ENCODE measurements at regions not wholly inside any gene's neighbourhood (a gene's known extent, or its start where the extent isn't known, plus 50 kb on each side); places are given as distances from the start of the nearest gene placed in this dataset.
"Not testable (repeated sequence)": the region's sequence is repeated elsewhere in the genome, so short reads cannot be mapped to it uniquely, and the experiment has no call there.

GRCh38 chr3:94647131-94647530, 584.3 kb downstream of the NSUN3 start:
- Histone ChIP-seq H3K4me3 (replicated peaks in 1 of 3; ENCODE audit: low read depth in 2 of 3, low read length in 3 of 3) (no peak overlapping the region), H3K4me1 (ENCODE audit: control insufficient read depth in 1 of 2, insufficient read depth in 2 of 2, low read length in 2 of 2) (no peaks in the 10 kb centered on the region), H3K36me3 (replicated peaks in 1 of 2; ENCODE audit: control insufficient read depth in 1 of 2, insufficient read depth in 2 of 2, low read length in 2 of 2) (no peaks in the 10 kb centered on the region), H4K20me1 (ENCODE audit: insufficient read depth, low read length) (no peaks in the 10 kb centered on the region), H3K4me2 (replicated peaks; ENCODE audit: extremely low read depth, low read length, poor library complexity, severe bottlenecking) (no peak overlapping the region), H3K27ac (ENCODE audit: low read depth in 1 of 2, low read length in 2 of 2) (no peak overlapping the region), H3K9me3 (replicated peaks in 1 of 2; ENCODE audit: control insufficient read depth in 1 of 2, insufficient read depth in 1 of 2, low read length in 2 of 2) (peaks cover 11 to 21% of the 10 kb centered on the region in 2 donors), H3K27me3 (ENCODE audit: control insufficient read depth in 2 of 2, insufficient read depth in 2 of 2, low read length in 2 of 2) (no peaks in the 10 kb centered on the region), H3K79me2 (ENCODE audit: insufficient read depth, low read length) (no peaks in the 10 kb centered on the region), H3K9ac (ENCODE audit: insufficient read depth, low read length, poor library complexity, severe bottlenecking) (no peak overlapping the region), H2AFZ (ENCODE audit: insufficient read depth, low read depth, low read length, poor library complexity, severe bottlenecking) (no peak overlapping the region)
- TF ChIP-seq CTCF (IDR thresholded peaks at IDR 0.05): no peak
- intact Hi-C loops (cut with micrococcal nuclease): no loop called here
- WGBS (ENCODE audit: insufficient coverage): no CpG with 5 or more reads among the region's 3 CpGs
- Mint-ChIP-seq H3K36me3 (no peaks in the 10 kb centered on the region), H3K9me3 (peaks cover 6 to 19% (median 12%) of the 10 kb centered on the region in 7 donors), H3K4me1 (no peaks in the 10 kb centered on the region), H3K27me3 (ENCODE audit: low read depth in 3 of 3) (peaks cover 0 to 2% (median 0%) of the 10 kb centered on the region in 3 donors), H3K27ac (no peak overlapping the region), H3K4me3 (no peak overlapping the region)
- no peak for DNase-seq

- DNase-seq; H3K27ac ChIP-seq (ENCODE audit: low read depth in 1 of 2, low read length in 2 of 2); H3K4me3 Mint-ChIP-seq; H3K36me3 Mint-ChIP-seq; H3K27me3 ChIP-seq (ENCODE audit: control insufficient read depth in 2 of 2, insufficient read depth in 2 of 2, low read length in 2 of 2); H3K79me2 ChIP-seq (ENCODE audit: insufficient read depth, low read length); H2AFZ ChIP-seq (ENCODE audit: insufficient read depth, low read depth, low read length, poor library complexity, severe bottlenecking); H3K4me3 ChIP-seq (replicated peaks in 1 of 3; ENCODE audit: low read depth in 2 of 3, low read length in 3 of 3); H3K36me3 ChIP-seq (replicated peaks in 1 of 2; ENCODE audit: control insufficient read depth in 1 of 2, insufficient read depth in 2 of 2, low read length in 2 of 2); H3K9ac ChIP-seq (ENCODE audit: insufficient read depth, low read length, poor library complexity, severe bottlenecking); H3K4me1 Mint-ChIP-seq; H3K4me1 ChIP-seq (ENCODE audit: control insufficient read depth in 1 of 2, insufficient read depth in 2 of 2, low read length in 2 of 2); H3K27ac Mint-ChIP-seq; H4K20me1 ChIP-seq (ENCODE audit: insufficient read depth, low read length); intact Hi-C loops (cut with micrococcal nuclease); H3K4me2 ChIP-seq (replicated peaks; ENCODE audit: extremely low read depth, low read length, poor library complexity, severe bottlenecking); H3K27me3 Mint-ChIP-seq (ENCODE audit: low read depth in 3 of 3): not testable (repeated sequence)
- WGBS (ENCODE audit: insufficient coverage): 63% methylated on average over 1 of the region's 8 CpGs
- peaks cover 7 to 19% (median 13%) of the 10 kb centered on the region in 7 donors for H3K9me3 Mint-ChIP-seq
- peaks cover 16 to 19% of the 10 kb centered on the region in 2 donors for H3K9me3 ChIP-seq (replicated peaks in 1 of 2; ENCODE audit: control insufficient read depth in 1 of 2, insufficient read depth in 1 of 2, low read length in 2 of 2)
Observed at GRCh38 chr3:94648270-94649180, 585.7 kb downstream of the NSUN3 start.

All from CD14-positive monocyte (primary cell).